ENCODE measurements at regions not wholly inside any gene's neighbourhood (a gene's known extent, or its start where the extent isn't known, plus 50 kb on each side); places are given as distances from the start of the nearest gene placed in this dataset.
A peak's percentile ranks its signal among the peaks of the same experiment; 100 is the strongest.

DNA sequence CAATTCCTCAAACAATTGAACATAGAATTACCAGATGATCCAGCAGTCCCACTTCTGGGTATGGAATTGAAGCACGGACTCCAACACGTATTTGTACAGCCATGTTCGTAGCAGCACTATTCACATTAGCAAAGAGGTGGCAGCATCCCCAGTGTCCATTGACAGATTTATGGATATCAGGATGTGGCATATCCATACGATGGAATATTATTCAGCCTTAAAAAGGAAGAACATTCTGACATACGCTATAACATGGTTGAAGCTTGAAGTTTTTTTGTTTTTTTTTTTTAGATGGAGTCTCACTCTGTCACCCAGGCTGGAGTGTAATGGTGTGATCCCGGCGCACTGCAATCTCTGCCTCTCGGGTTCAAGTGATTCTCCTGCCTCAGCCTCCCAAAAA, 220.6 kb downstream of the ZIC5 start:
- no peak for TF ChIP-seq EZH2 (IDR thresholded peaks at IDR 0.05)
- no peak for TF ChIP-seq POLR2AphosphoS5 (IDR thresholded peaks at IDR 0.05; ENCODE audit: borderline replicate concordance, low read depth, low read length)
- TF ChIP-seq FOXP2 (optimal IDR thresholded peaks at IDR 0.05; ENCODE audit: control extremely low read depth, extremely low read length, insufficient read depth), result no peak
- Histone ChIP-seq H3K27ac (no peak overlapping the region), H3K4me3 (no peak overlapping the region), H3K9me3 (ENCODE audit: low read depth, low read length) (no peaks in the 10 kb centered on the region), H3K9ac (ENCODE audit: insufficient read length) (no peak overlapping the region), H3K36me3 (ENCODE audit: insufficient read depth, low read length) (no peaks in the 10 kb centered on the region)
- DNase-seq (ENCODE audit: low read depth, low spot score), result no peak

DNA sequence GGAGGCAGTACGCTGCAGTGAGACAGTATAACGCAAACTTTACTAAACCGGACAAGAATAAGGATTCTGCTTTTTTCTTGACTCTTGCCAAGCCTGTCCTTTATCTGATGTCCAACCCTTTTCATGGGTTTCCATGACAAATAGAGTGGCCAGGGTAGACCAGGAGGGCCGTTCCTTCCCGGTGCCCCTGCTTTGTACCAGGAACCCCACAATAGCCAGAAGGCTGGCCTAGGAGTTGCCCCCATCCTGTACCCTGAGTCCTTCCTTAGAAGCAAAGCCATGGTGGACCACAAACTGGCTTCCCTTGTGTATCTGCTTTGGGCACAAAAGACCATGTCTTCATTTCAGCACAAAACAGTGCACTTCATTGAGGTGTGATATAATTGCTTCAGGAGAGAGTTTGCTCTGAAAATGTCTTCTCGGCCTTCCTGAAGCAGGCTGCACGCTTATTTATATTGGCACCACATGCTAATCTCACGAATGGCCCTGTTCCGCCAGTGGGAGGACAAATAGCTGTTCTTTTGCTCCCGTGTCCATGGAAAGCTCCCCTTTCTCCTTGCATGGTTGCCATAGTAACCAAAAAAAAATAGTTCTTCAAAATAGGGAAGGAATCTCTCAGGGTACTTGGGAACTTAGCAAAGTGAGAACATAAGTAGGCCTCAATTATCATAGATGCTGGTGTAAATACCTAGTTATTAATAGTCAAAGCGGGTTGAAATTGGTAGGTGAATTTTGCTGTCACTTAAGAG, 222.1 kb downstream of the ZIC5 start:
- Histone ChIP-seq H3K36me3 (ENCODE audit: insufficient read depth, low read length) (no peaks in the 10 kb centered on the region), H3K27ac (no peak overlapping the region), H3K9me3 (ENCODE audit: low read depth, low read length) (no peaks in the 10 kb centered on the region), H3K4me3 (no peak overlapping the region), H3K9ac (ENCODE audit: insufficient read length) (no peak overlapping the region)
- DNase-seq (ENCODE audit: low read depth, low spot score), result no peak
- TF ChIP-seq FOXP2 (optimal IDR thresholded peaks at IDR 0.05; ENCODE audit: control extremely low read depth, extremely low read length, insufficient read depth) (no peak), POLR2AphosphoS5 (IDR thresholded peaks at IDR 0.05; ENCODE audit: borderline replicate concordance, low read depth, low read length) (no peak), EZH2 (IDR thresholded peaks at IDR 0.05) (no peak)

- Histone ChIP-seq H3K9ac (ENCODE audit: insufficient read length) (no peak overlapping the region), H3K9me3 (ENCODE audit: low read depth, low read length) (no peaks in the 10 kb centered on the region), H3K27ac (no peak overlapping the region), H3K36me3 (ENCODE audit: insufficient read depth, low read length) (no peaks in the 10 kb centered on the region), H3K4me3 (no peak overlapping the region)
- TF ChIP-seq POLR2AphosphoS5 (IDR thresholded peaks at IDR 0.05; ENCODE audit: borderline replicate concordance, low read depth, low read length) (no peak), FOXP2 (optimal IDR thresholded peaks at IDR 0.05; ENCODE audit: control extremely low read depth, extremely low read length, insufficient read depth) (no peak), EZH2 (IDR thresholded peaks at IDR 0.05) (no peak)
- DNase-seq (ENCODE audit: low read depth, low spot score), result no peak
Observed at GRCh38 chr13:99747403-99747710, 224.2 kb downstream of the ZIC5 start.

GRCh38 chr13:99746637-99747402, 224.7 kb downstream of the ZIC5 start:
- Histone ChIP-seq H3K27ac (no peak overlapping the region), H3K9me3 (ENCODE audit: low read depth, low read length) (no peaks in the 10 kb centered on the region), H3K9ac (ENCODE audit: insufficient read length) (no peak overlapping the region), H3K36me3 (ENCODE audit: insufficient read depth, low read length) (no peaks in the 10 kb centered on the region), H3K4me3 (no peak overlapping the region)
- DNase-seq (ENCODE audit: low read depth, low spot score), result no peak
- TF ChIP-seq EZH2 (IDR thresholded peaks at IDR 0.05) (no peak), FOXP2 (optimal IDR thresholded peaks at IDR 0.05; ENCODE audit: control extremely low read depth, extremely low read length, insufficient read depth) (no peak), POLR2AphosphoS5 (IDR thresholded peaks at IDR 0.05; ENCODE audit: borderline replicate concordance, low read depth, low read length) (no peak)

GRCh38 chr13:99743094-99743493, 228.5 kb downstream of the ZIC5 start:
- no peaks in the 10 kb centered on the region for H3K9me3 ChIP-seq (ENCODE audit: low read depth, low read length)
- TF ChIP-seq FOXP2 (optimal IDR thresholded peaks at IDR 0.05; ENCODE audit: control extremely low read depth, extremely low read length, insufficient read depth) (no peak), EZH2 (IDR thresholded peaks at IDR 0.05) (no peak), POLR2AphosphoS5 (IDR thresholded peaks at IDR 0.05; ENCODE audit: borderline replicate concordance, low read depth, low read length) (no peak)
- no peak overlapping the region for H3K4me3 ChIP-seq
- no peaks in the 10 kb centered on the region for H3K36me3 ChIP-seq (ENCODE audit: insufficient read depth, low read length)
- peak; percentile 34 for DNase-seq (ENCODE audit: low read depth, low spot score)
- no peak overlapping the region for H3K9ac ChIP-seq (ENCODE audit: insufficient read length)
- no peak overlapping the region; the same call in 1 of the 2 replicates for H3K27ac ChIP-seq

- Histone ChIP-seq H3K4me3 (no peak overlapping the region), H3K9ac (ENCODE audit: insufficient read length) (no peak overlapping the region), H3K9me3 (ENCODE audit: low read depth, low read length) (no peaks in the 10 kb centered on the region), H3K27ac (peak overlapping the region; percentile 20; the same call in 1 of the 2 replicates), H3K36me3 (ENCODE audit: insufficient read depth, low read length) (no peaks in the 10 kb centered on the region)
- DNase-seq (ENCODE audit: low read depth, low spot score), result no peak
- TF ChIP-seq EZH2 (IDR thresholded peaks at IDR 0.05) (no peak), FOXP2 (optimal IDR thresholded peaks at IDR 0.05; ENCODE audit: control extremely low read depth, extremely low read length, insufficient read depth) (no peak), POLR2AphosphoS5 (IDR thresholded peaks at IDR 0.05; ENCODE audit: borderline replicate concordance, low read depth, low read length) (no peak)
Observed at GRCh38 chr13:99741960-99742359, 229.6 kb downstream of the ZIC5 start.

DNA sequence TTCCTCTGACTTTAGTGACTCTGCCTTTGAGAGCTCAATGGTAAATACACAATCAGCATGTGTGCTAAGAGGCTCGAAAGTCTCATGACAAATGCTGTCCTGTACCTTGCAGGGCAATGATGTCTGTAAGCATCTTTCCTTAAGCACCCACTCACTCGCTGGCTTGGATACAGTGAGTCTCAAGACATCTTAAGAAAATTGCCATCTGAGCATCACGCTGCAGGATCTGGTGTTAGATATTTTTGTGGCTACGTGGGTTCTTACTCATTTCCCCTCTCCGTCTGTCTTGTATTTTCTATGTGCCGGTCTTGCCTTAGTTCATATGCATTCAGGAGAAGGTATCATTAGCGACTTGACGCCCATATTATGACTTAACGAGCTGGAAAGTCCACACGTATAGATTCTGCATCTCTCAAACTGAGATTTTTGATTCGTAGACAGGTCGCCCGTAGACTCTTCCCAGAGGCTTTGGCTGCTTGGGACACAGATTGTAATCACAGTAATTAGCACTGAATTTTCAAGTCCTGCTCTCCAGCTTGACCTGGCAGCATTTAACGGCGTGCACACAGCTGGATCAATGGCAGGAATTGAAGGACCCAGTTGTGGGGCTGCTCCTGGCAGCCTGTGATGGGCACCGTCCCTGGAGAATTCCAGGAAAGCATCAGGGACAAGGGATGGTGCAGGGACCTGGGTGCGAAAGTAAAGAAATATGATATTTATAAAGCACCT, 231.2 kb downstream of the ZIC5 start:
- no peak overlapping the region for H3K9ac ChIP-seq (ENCODE audit: insufficient read length)
- H3K4me3 ChIP-seq, result no peak overlapping the region
- H3K9me3 ChIP-seq (ENCODE audit: low read depth, low read length), result no peaks in the 10 kb centered on the region
- H3K27ac ChIP-seq, result no peak overlapping the region
- no peaks in the 10 kb centered on the region for H3K36me3 ChIP-seq (ENCODE audit: insufficient read depth, low read length)
- TF ChIP-seq EZH2 (IDR thresholded peaks at IDR 0.05), result no peak
- no peak for TF ChIP-seq POLR2AphosphoS5 (IDR thresholded peaks at IDR 0.05; ENCODE audit: borderline replicate concordance, low read depth, low read length)
- no peak for TF ChIP-seq FOXP2 (optimal IDR thresholded peaks at IDR 0.05; ENCODE audit: control extremely low read depth, extremely low read length, insufficient read depth)
- no peak for DNase-seq (ENCODE audit: low read depth, low spot score)

- DNase-seq (ENCODE audit: low read depth, low spot score), result no peak
- no peaks in the 10 kb centered on the region for H3K36me3 ChIP-seq (ENCODE audit: insufficient read depth, low read length)
Observed at GRCh38 chr13:99738626-99739025, 232.9 kb downstream of the ZIC5 start.

More at GRCh38 chr13:99738626-99739025, 232.9 kb downstream of the ZIC5 start:
- no peaks in the 10 kb centered on the region for H3K9me3 ChIP-seq (ENCODE audit: low read depth, low read length)
- TF ChIP-seq POLR2AphosphoS5 (IDR thresholded peaks at IDR 0.05; ENCODE audit: borderline replicate concordance, low read depth, low read length), result no peak
- TF ChIP-seq FOXP2 (optimal IDR thresholded peaks at IDR 0.05; ENCODE audit: control extremely low read depth, extremely low read length, insufficient read depth), result no peak
- no peak for TF ChIP-seq EZH2 (IDR thresholded peaks at IDR 0.05)
- no peak overlapping the region for H3K4me3 ChIP-seq
- no peak overlapping the region for H3K9ac ChIP-seq (ENCODE audit: insufficient read length)
- H3K27ac ChIP-seq, result no peak overlapping the region

Data from SK-N-MC (cell line).